ENCODE measurements at regions not wholly inside any gene's neighbourhood (a gene's known extent, or its start where the extent isn't known, plus 50 kb on each side); places are given as distances from the start of the nearest gene placed in this dataset.
"Not testable (repeated sequence)": the region's sequence is repeated elsewhere in the genome, so short reads cannot be mapped to it uniquely, and the experiment has no call there.

DNA sequence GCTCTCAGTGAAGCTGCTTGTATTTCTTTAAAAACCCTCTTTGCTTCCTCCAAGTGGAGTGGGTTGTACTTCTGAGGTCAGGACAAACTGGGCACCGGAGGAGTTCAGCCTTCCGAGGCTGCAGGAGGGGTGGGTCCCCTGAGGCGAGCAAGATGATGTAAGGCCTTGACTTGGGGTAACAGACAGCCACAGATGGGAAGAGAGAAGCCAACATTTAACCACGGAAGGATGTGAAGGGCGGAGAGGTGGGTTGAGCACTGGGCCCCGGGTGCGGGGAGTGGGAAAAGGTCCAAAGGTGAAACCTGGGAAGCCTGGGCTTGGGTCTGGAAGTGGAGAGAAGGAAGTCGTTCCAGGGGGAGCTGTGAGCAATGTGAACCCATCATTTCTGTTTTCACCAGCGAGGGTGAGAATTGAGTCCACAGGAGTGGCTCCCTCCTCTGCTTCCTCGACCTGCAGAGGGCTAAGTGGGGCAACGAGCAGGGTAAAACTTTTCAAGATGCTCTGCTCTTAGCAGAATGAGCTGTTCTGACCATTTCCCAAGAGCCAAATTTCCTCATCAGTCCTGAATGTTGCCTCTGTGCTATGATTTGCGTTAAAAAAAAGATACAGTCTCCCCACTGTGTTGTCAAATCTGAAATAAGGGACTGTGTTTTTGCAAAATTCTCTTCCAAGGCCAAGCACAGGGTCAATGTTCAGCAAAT lies 137.7 kb upstream of the CRHR1 start:
- no peak for DNase-seq (ENCODE audit: low read depth)

DNA sequence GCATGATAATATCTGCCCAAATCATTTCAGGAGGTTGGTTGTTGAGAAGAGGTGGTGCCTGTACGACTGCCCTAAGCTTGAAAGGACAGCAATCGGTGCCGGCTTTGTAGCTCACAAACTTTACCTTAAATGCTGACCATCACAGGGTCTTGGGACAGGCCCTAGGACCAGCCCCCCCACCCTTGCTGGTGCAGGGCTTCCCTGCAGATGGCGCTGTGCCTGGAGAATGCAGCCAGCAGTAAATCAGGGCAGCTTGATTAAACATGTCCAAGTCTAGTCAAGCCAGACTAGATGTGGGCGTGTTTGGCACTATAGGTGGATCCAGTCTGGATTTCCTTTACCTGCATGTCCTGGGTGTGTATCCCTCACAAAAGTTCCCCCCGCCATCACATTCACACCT lies 135.5 kb upstream of the CRHR1 start:
- DNase-seq (ENCODE audit: low read depth), result no peak

DNA sequence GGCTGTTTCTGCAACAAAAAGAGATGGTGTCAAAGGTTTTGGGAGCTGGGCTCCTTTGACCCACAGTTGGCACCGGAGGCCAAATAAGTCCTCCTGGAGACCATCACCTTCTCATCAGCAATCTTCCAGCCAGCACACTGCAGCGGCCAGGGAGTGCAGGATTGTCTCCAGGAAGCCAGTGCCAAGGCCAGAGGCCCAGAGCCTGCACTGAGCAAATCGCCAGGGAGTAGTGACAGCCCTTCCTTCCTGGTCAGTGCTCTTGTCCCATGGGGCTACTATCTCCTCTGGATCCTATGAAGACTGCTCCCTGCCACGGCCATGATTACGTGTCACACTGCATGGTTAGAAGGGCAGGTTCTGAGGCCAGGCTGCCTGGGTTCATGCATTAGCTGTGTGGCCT lies 134.3 kb upstream of the CRHR1 start:
- DNase-seq (ENCODE audit: low read depth), result no peak

DNA sequence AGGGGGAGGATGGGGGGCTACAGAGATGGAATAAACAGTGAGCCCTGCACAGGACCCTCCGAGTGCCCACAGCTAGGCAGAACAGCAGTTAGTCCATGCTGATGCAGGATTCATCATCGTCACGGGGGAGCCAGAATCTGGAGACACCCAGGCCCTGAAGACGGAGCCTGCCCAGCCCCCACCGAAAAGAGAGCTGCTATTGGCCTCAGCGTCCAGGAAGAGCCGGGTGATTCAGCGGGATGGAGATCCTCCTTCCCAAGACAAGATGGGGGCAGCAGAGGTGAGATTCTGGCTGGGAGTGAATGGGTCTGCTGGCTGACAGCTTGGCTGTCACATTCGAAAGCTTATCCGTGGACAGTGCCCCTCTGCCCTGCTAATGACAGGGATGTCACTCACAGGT lies 133.6 kb upstream of the CRHR1 start:
- DNase-seq (ENCODE audit: low read depth), result no peak

DNA sequence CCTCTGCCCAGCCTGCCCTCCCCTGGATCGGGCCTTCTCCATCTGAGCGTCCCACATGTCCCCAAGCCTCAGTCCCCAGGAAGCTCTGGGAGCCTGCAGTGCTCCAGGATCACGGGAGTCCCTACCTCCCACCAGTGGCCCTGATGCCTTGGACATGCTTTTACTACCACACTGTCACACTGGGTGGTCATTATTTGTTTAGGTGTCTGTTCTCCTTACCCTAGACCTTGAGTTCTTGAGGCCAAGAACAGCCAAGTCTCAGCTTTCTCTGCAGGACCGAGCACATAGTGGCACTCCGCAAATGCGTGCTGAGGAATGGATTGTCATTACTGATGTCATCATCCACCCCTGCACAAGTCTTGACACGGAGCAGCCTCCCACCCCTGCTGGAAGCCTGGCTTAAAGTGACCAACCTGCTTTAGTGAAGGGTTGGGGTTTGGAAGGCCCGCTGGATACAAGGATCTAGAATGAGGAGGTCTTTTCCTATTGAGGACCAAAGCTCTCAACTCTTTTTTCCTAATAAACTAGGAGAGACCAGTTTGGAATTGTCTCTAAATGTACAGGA lies 132.9 kb upstream of the CRHR1 start:
- no peak for DNase-seq (ENCODE audit: low read depth)

DNA sequence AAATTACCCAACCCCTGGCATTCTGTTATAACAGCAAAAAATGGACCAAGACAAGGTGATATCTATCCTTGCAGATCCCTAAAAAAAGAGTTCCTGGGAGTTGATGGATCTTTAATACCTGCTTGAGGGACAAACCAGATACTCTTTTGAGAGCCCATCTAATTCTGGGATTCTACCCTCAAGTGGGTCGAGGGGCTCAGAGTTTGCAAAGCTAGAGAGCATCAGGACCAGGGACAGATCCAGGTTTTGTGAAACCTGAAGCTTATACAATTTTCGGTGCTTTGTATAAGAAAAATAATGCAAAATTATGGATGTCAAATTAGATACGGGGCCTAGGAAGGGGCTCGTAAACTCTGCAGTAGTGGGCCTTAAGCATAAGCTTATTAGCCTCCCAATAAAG lies 130.5 kb upstream of the CRHR1 start:
- DNase-seq (ENCODE audit: low read depth), result no peak

DNA sequence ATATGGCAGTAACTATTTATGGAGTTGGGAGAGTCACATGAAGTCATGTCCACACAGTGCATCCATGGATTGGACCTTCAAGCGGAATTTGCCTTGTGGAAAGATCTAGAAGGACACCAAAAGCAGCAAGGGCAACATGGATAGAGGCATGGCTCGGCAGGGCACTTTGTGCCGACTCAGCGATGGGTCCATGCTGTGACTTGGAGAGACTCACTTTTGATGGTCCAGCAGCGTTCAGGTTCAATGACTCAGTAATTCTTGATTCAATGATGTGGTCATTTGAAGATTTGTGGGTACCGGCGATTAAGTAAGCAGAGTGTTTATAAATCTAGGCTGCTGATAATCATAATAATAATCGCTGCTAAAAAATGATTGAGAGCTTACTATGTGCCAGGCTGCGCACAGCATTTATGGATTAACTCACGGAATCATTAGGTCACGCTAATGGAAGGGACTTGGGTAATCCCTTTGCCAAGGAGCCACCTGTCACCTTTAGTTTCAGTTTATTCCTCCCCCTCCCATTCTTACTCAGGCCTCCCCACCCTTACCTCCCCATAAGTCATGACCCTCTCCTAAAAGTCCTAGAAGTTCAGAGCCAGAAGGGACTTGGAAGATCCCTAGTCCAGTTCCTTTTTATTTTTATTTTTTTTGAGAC lies 127.5 kb upstream of the CRHR1 start:
- no peak for DNase-seq (ENCODE audit: low read depth)

DNA sequence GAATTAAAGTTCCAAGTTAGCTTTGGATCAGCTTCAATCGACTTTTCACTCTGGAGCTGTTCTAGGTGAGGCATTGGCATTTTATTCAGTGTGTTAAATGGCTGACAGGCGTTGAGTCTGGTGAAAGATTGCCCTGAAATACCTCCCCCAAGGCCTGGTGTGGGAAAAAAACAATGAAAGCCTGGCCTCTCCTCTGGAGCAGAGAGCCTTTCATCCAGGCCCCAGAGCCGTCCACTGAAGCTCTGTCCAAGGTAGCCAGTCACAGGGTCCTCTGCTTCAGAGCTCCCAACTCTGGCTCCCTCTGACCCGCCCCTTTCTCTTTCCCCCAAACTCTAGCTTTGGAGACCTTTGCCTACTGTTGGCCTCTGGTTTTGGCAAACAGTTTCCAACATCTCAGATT lies 123.6 kb upstream of the CRHR1 start:
- no peak for DNase-seq (ENCODE audit: low read depth)

DNA sequence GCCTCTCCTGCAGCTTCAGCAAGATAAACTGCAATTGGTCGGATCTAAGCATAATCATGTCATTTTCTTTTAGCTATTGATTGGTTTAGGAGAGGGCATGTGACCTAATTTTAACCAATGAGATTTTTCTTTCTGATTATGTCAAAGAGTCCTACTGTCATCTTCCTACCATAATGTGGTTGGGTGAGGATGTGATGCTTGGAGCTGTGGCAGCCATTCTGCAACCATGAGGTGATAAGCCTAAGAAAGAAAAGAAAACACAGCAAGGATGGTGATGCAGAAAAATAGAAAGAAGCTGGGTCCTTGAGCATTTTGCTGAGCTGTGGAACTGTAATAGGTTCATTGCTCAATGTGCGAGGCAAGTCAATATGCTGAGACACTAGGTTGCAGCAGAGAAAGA lies 121.7 kb upstream of the CRHR1 start:
- DNase-seq (ENCODE audit: low read depth), result no peak

DNA sequence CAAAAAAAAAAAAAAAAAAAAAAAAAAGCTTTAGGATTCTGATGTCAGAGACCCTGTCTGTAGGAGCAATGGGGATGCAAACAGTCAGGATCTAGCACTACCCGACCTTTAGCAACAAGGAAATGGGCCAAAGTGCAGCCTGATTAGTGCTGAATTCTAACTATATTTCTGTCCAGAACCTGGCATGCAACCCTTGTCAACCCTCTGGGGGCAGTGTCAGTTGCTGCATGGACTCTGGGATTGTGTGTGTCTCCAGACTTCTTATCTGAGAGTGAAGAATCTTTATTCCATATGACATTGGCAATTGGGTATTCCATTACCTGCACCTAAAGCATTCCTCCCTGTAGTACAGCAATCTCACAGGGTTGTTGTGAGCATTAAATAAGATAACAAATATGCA lies 120.3 kb upstream of the CRHR1 start:
- DNase-seq (ENCODE audit: low read depth), result no peak

DNA sequence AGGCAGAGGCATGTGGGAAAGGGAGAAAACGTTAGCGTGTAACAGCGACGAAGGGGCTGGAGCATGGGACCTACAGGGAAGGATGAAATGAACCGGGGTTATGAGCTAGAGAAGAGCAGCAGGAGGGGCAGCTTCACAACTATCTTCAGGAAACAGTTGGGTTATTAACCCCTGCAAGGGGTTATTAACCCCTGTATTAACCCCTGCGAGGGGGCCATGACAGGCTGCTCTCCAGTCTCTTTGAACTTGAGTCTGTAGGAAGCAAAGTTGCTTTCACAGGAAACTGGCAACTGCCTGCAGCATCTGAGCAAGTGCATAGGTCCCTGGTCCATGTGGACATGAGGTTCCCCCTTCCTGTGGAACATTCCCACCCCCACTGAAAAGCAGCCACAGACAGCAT lies 119.2 kb upstream of the CRHR1 start:
- no peak for DNase-seq (ENCODE audit: low read depth)

DNA sequence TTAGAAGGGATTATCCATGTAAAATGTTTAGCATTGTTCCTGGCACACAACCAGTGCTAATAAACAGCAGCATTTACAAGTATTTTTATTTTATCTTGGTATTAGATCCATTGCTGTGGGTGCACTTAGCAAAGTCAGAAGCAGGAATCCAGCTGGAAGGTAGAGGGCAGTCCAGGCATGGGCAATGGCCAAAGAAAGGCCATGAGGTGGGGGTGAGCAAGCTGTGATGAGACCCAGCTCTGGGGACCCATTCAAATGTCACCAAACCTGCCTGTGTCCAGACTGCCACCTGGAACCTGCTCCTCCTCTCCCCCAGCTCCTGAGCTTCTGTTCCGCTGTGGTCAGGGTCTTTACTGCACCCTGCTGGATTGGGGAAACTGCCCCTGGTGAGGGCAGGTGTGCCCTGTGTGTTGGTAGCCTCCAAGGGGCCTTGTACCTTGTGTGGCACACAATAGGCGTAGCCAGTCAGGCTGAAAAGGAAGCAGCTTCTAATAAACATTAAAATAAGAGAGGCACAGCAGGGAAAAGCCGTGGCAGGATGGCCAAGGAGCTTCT lies 118.0 kb upstream of the CRHR1 start:
- no peak for DNase-seq (ENCODE audit: low read depth)

DNA sequence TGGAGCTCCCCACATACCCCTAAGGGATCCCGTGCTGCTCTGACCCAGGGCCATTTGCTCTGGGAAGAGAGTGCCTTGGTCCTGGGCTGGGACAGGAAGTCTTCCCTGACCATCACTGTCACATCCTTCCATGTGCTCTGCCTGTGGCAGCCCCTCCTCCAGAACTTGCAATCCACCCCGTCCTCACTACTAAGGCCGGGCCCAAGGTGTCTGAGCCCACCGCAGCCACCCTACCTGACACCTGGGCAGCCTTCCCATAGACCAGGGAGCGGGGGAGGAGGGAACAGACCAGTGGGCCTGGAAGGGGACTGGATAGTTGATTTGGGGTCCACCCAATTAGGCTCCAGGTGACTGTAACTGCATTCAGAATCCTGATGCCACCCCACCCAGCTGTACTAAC lies 117.5 kb upstream of the CRHR1 start:
- DNase-seq (ENCODE audit: low read depth), result no peak

DNA sequence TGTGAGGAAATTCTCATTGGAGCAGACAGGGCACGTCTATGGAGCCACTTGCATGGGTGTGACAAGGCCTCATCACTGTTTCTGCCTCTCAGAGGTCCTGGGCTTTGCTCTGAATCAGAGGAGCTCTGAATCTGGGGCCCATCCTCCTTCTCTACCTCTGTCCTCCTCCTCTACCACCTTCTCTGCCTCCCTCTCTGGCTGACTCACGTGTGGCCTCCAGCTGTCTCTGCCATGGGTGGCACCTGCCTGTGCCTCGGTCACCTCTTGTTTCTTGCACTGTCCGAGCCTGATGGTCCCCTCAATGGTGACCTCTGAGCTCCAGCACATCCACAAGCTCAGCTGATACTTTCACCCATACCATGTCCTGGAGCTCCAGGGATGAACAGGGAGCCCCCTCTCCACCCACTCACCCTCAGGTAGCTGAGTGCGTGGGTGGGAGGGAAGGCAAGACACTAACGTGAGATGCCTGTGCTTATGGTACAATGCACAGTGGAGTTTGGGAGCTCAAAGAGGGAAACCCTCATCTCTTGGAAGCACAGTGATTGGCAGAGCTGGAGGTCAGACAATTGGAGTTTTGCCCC lies 116.4 kb upstream of the CRHR1 start:
- no peak for DNase-seq (ENCODE audit: low read depth)

DNA sequence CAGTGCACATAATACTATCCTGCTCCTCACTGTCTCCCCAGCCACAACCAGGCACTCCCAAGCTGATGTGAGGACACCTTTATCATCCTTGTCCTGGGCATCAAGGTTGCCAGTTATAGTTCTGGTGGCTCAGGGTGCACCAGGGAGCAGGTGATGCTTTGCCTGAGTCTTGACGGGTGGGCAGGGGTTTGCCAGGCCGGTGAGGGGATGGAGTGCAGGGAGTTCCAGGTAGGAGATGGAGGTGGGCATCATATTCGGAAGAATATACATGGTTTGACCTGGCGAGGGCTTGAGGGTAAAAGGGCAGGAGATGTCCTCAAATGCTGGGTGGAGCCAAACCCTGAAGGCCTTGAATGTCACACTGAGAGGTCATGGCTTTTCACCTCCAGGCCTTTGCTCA lies 115.8 kb upstream of the CRHR1 start:
- DNase-seq (ENCODE audit: low read depth), result no peak

DNA sequence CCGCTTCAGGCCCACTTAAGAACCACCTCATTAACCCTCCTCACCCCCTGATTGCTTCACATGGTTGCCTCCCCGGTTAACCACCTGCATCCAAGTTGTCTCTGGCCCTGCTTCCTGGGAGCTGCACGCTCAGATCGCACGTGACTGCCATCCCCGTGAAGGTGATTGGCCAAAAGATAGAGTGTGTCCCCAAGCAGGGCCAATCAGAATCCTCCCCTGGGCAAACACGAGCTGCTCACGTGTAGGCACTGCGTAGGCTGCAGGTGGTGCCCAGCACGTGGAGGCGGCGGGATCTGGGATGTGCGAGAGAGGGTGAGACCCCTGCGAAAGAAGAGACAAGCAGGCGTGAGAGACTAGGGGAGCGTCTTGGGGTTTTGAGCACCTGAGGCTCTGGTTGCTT lies 111.8 kb upstream of the CRHR1 start:
- DNase-seq (ENCODE audit: low read depth), result no peak

DNA sequence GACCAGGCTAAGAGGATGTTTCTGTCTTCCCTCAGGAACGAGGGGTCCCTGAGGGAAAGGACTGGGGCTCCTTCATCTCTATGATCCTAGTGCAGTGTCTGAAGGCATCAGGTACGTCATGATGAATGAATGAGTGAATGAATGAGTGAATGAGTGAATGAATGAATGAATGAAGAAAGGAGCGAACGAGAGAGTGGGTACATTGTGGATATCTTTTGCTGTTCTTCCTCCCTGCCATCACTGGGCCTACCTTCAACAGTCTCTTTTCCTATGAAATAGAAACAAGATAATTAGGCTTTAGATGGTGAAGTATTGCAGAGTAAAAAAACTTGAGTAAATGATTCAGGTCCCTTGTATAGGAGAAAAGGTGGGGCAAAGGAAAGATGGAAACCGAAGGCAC lies 111.3 kb upstream of the CRHR1 start:
- no peak for DNase-seq (ENCODE audit: low read depth)

DNA sequence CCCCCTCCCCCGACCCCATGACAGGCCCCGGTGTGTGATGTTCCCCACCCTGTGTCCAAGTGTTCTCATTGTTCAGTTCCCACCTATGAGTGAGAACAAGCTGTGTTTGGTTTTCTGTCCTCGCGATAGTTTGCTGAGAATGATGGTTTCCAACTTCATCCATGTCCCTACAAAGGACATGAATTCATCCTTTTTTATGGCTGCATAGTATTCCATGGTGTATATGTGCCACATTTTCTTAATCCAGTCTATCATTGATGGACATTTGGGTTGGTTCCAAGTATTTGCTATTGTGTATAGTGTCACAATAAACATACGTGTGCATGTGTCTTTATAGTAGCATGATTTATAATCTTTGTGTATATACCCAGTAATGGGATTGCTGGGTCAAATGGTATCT lies 110.4 kb upstream of the CRHR1 start:
- DNase-seq (ENCODE audit: low read depth), result not testable (repeated sequence)

DNA sequence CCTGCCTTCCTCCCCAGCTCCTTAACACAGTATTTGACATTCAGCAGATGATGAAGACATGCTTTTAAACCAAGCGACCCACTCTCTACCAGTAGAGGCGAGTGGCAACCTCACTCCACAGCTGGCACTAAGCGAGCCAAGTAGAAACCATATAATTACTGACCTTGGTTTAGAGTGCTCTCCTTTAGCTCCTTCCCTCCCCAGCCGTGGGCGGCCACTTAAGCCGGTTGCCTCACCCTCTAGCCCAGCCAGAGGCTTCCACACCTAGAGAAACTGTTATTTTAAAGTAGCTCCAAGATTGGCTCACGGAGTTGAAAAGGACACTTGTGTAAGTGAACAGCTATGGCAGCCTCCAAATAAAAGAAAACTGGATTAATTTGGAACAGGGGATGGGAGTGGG lies 109.1 kb upstream of the CRHR1 start:
- DNase-seq (ENCODE audit: low read depth), result no peak

DNA sequence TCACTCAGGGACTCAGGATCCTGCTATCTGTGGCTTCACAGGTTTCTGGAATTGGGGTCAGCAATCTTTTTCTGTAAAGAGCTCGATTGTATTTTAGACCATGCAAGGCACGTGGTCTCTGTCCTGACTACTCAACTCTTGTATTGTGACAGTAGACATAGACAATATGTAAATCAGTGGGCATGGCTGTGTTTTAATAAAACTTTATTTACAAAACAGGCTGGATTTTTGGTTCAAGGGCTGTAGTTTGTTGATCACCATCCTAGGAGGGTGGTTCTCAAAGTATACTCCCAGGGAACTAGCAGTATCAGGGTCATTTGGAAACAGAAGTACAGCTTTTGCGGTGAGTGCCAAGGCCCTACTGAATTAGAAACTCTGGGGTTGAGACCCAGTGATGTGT lies 108.2 kb upstream of the CRHR1 start:
- no peak for DNase-seq (ENCODE audit: low read depth)

DNA sequence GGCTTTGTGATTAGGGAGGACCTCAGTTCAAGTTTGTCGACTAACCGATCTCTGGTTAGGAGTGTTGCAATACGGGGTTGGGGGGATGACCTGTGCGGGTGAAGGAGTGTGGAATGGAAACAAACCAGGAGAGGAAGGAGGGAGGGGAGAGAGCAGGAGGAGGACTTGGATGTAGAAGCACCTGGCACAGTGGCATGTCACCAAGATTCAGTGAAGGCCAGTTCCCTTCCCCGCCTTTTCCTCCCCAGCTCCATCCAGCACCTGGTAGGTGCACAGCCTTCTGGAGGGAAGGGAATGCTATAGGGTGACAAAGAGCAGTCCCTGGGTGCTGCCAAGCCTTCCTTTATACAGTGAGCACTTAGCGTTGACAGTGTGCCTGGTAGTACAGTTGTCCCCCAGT lies 107.4 kb upstream of the CRHR1 start:
- no peak for DNase-seq (ENCODE audit: low read depth)

DNA sequence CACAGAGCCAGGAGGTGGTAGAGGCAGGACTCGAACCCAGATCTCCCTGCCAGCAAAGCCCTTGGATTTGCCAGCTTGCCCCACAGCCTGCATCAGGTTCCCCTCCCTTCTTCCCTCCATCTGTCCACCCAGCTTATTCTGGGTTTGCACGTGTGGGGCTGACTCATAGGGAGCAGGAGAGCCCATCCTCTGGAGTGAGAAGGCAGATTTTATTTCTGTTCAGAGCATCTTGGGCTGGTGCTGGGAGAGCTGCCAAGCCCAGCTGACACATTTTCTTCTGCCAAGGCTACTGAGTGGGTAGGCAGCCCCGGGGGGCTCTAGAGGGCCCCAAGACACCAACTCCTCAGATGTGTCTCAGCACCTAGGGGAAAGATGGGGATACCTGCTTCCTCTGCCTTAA lies 106.3 kb upstream of the CRHR1 start:
- no peak for DNase-seq (ENCODE audit: low read depth)

DNA sequence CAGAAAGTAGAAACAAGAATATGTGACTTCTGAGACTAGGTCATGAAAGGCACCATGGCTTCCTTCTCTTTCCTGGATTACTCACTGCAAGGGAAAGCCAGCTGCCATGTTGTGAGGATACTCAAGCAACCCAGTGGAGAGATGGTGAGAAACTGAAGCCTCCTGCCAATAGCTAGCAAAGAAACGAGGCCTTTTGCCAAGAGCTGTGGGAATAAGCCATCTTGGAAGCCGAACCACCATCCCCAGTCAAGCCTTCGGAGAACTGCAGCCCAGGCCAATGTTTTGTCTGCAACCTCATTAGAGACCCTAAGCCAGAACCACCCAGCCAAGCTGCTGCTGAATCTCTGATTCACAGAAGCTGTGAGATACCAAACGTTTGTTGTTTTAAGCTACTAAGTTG lies 104.7 kb upstream of the CRHR1 start:
- DNase-seq (ENCODE audit: low read depth), result no peak

Data from activated gamma-delta T cell treated with anti-CD3 and anti-CD28 coated beads, Interleukin-2, amount 50 U/mL, for 16 hours (primary cell).